ENCODE measurements at regions not wholly inside any gene's neighbourhood (a gene's known extent, or its start where the extent isn't known, plus 50 kb on each side); places are given as distances from the start of the nearest gene placed in this dataset.

DNA sequence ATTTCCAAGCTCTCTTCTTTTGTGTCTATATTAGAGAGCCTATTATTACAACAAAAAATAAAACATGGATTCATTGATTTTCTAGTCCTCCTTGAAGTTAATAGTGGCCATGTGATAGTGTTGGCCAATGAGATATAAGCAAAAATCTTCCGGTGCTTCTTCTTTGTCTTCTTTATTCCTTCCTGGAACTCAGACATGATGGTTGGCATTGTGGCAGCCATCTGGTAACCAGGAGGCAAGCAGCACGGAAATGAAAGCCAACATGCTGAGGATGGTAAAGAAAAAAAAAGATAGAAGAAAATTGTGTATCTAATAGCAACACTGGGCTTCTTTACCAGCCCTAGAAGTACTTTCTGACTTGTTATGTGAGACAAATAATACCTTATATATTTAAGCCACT is 50.8 kb upstream of the SEL1L start:
- Histone ChIP-seq H3K9ac (ENCODE audit: low read length) (no peak overlapping the region), H3K36me3 (ENCODE audit: insufficient read depth, low read length) (no peaks in the 10 kb centered on the region), H3K9me3 (ENCODE audit: low read length) (no peaks in the 10 kb centered on the region), H3K4me2 (ENCODE audit: low read length) (no peak overlapping the region), H3K9me2 (ENCODE audit: low read depth, low read length) (no peaks in the 10 kb centered on the region), H2AFZ (ENCODE audit: low read length) (no peak overlapping the region), H4K20me1 (ENCODE audit: insufficient read depth, low read length) (no peaks in the 10 kb centered on the region), H3K27me3 (ENCODE audit: insufficient read depth, low read length) (no peaks in the 10 kb centered on the region), H3F3A (ENCODE audit: insufficient read depth, low read length) (no peaks in the 10 kb centered on the region), H3K4me3 (ENCODE audit: low read depth, low read length, poor library complexity, severe bottlenecking) (no peak overlapping the region), H3K4me1 (ENCODE audit: insufficient read depth, low read length, severe bottlenecking) (no peaks in the 10 kb centered on the region), H3K79me2 (ENCODE audit: insufficient read depth, low read length) (no peaks in the 10 kb centered on the region), H3K27ac (ENCODE audit: low read depth, low read length, poor library complexity, severe bottlenecking) (no peak overlapping the region)
- TF ChIP-seq, protein P1, sequence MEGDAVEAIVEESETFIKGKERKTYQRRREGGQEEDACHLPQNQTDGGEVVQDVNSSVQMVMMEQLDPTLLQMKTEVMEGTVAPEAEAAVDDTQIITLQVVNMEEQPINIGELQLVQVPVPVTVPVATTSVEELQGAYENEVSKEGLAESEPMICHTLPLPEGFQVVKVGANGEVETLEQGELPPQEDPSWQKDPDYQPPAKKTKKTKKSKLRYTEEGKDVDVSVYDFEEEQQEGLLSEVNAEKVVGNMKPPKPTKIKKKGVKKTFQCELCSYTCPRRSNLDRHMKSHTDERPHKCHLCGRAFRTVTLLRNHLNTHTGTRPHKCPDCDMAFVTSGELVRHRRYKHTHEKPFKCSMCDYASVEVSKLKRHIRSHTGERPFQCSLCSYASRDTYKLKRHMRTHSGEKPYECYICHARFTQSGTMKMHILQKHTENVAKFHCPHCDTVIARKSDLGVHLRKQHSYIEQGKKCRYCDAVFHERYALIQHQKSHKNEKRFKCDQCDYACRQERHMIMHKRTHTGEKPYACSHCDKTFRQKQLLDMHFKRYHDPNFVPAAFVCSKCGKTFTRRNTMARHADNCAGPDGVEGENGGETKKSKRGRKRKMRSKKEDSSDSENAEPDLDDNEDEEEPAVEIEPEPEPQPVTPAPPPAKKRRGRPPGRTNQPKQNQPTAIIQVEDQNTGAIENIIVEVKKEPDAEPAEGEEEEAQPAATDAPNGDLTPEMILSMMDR (IDR thresholded peaks at IDR 0.05; ENCODE audit: low read length) = no peak
- no peak for TF ChIP-seq EZH2 (IDR thresholded peaks at IDR 0.05; ENCODE audit: borderline replicate concordance, low read length)

DNA sequence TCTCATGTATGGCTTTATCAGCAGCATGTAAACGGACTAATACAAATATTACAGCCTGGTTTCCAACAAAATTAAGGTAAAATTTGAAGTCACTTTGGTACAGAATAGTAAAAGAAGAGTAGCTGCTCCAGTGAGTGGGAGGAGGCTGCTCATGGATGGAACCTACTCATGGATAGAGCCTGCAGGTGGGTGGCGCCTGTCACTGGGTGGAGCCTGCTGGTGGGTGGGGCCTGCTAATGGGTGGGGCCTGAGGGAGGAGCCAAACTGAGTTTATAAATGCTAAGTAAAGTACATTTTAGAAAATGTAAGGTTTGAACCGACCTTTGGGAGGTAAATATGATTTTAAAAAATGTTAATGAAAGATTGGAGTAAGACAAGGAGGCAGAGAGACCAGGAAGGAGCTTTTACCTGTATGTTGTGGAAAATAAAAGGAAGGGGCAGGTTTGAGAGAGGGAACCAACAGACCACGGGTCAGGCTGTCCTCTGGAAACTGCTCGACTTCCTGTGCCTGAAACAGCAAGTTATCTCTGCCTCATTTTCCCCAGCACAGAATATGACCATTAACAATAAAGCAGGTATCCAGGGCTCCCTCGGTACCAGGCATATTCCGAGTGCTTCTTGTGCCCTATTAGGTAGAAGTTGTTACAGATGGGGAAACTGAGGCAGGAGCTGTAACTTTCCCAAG is 55.9 kb upstream of the SEL1L start:
- Histone ChIP-seq H3K27ac (ENCODE audit: low read depth, low read length, poor library complexity, severe bottlenecking) (no peak overlapping the region), H3K36me3 (ENCODE audit: insufficient read depth, low read length) (no peaks in the 10 kb centered on the region), H3K9me3 (ENCODE audit: low read length) (no peaks in the 10 kb centered on the region), H3K9me2 (ENCODE audit: low read depth, low read length) (no peaks in the 10 kb centered on the region), H3K27me3 (ENCODE audit: insufficient read depth, low read length) (no peaks in the 10 kb centered on the region), H3K4me1 (ENCODE audit: insufficient read depth, low read length, severe bottlenecking) (no peaks in the 10 kb centered on the region), H3K4me2 (ENCODE audit: low read length) (no peak overlapping the region), H2AFZ (ENCODE audit: low read length) (no peak overlapping the region), H3F3A (ENCODE audit: insufficient read depth, low read length) (no peaks in the 10 kb centered on the region), H3K9ac (ENCODE audit: low read length) (no peak overlapping the region), H4K20me1 (ENCODE audit: insufficient read depth, low read length) (no peaks in the 10 kb centered on the region), H3K79me2 (ENCODE audit: insufficient read depth, low read length) (no peaks in the 10 kb centered on the region), H3K4me3 (ENCODE audit: low read depth, low read length, poor library complexity, severe bottlenecking) (no peak overlapping the region)
- TF ChIP-seq EZH2 (IDR thresholded peaks at IDR 0.05; ENCODE audit: borderline replicate concordance, low read length) = no peak
- TF ChIP-seq, protein P1 (IDR thresholded peaks at IDR 0.05; ENCODE audit: low read length) = no peak

DNA sequence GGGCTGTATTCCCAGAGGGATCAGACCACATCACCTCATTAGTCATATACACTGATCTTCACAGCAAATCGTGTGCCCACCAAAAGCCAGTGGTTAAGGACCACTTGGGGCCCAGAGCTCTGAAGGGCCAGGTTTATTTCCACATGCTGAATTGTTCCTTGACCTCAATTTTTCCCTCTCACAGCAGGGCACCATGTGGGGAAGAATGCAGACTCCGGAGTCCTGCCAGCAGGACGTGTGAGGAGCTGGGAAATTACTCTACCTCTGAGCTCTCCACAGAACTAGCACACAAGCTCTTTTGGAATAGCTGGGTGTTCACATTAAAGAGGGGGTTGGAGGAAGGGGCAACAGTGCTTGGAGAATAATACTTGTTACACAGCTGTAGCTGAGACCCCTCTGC is 57.6 kb upstream of the SEL1L start:
- H4K20me1 ChIP-seq (ENCODE audit: insufficient read depth, low read length) = no peaks in the 10 kb centered on the region
- no peaks in the 10 kb centered on the region for H3F3A ChIP-seq (ENCODE audit: insufficient read depth, low read length)
- no peaks in the 10 kb centered on the region for H3K9me3 ChIP-seq (ENCODE audit: low read length)
- H3K79me2 ChIP-seq (ENCODE audit: insufficient read depth, low read length) = no peaks in the 10 kb centered on the region
- no peak overlapping the region for H3K9ac ChIP-seq (ENCODE audit: low read length)
- no peak overlapping the region for H3K27ac ChIP-seq (ENCODE audit: low read depth, low read length, poor library complexity, severe bottlenecking)
- H3K4me2 ChIP-seq (ENCODE audit: low read length) = no peak overlapping the region
- TF ChIP-seq, protein P1 (IDR thresholded peaks at IDR 0.05; ENCODE audit: low read length) = no peak
- TF ChIP-seq EZH2 (IDR thresholded peaks at IDR 0.05; ENCODE audit: borderline replicate concordance, low read length) = no peak
- no peak overlapping the region for H2AFZ ChIP-seq (ENCODE audit: low read length)
- no peaks in the 10 kb centered on the region for H3K9me2 ChIP-seq (ENCODE audit: low read depth, low read length)
- H3K4me1 ChIP-seq (ENCODE audit: insufficient read depth, low read length, severe bottlenecking) = no peaks in the 10 kb centered on the region
- H3K27me3 ChIP-seq (ENCODE audit: insufficient read depth, low read length) = no peaks in the 10 kb centered on the region
- no peak overlapping the region for H3K4me3 ChIP-seq (ENCODE audit: low read depth, low read length, poor library complexity, severe bottlenecking)
- no peaks in the 10 kb centered on the region for H3K36me3 ChIP-seq (ENCODE audit: insufficient read depth, low read length)
